ENCODE measurements at regions not wholly inside any gene's neighbourhood (a gene's known extent, or its start where the extent isn't known, plus 50 kb on each side); places are given as distances from the start of the nearest gene placed in this dataset.

DNA sequence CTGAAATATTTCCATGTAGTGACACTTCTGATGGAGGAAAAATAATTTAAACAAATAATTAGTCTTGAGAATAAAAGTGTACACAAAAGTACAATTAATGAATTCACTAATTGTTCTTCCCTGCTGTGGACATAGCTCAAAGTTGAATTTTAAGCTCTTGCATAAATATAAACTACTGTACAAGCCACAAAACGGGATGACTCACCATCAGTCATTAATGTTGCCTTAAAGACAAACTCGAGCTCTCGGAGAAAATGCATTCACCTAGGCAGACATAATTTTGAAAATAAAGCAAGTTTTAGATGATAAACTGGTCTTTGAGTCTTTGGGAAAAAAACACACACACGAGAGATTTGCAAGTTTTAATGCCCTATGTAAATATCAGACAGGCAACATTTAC lies 436.4 kb downstream of the ZNF521 start:
- no peak overlapping the region for H3K4me3 Mint-ChIP-seq (ENCODE audit: unreplicated experiment)
- H3K9me3 Mint-ChIP-seq (ENCODE audit: low read depth) = no peaks in the 10 kb centered on the region
- no peak for DNase-seq (ENCODE audit: low spot score)
- TF ChIP-seq, protein P1, sequence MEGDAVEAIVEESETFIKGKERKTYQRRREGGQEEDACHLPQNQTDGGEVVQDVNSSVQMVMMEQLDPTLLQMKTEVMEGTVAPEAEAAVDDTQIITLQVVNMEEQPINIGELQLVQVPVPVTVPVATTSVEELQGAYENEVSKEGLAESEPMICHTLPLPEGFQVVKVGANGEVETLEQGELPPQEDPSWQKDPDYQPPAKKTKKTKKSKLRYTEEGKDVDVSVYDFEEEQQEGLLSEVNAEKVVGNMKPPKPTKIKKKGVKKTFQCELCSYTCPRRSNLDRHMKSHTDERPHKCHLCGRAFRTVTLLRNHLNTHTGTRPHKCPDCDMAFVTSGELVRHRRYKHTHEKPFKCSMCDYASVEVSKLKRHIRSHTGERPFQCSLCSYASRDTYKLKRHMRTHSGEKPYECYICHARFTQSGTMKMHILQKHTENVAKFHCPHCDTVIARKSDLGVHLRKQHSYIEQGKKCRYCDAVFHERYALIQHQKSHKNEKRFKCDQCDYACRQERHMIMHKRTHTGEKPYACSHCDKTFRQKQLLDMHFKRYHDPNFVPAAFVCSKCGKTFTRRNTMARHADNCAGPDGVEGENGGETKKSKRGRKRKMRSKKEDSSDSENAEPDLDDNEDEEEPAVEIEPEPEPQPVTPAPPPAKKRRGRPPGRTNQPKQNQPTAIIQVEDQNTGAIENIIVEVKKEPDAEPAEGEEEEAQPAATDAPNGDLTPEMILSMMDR (IDR thresholded peaks at IDR 0.05) = no peak
- H3K27me3 Mint-ChIP-seq (ENCODE audit: low read depth) = peaks cover 3% of the 10 kb centered on the region
- peaks cover 7% of the 10 kb centered on the region for H3K4me1 Mint-ChIP-seq (ENCODE audit: low read depth)
- no peaks in the 10 kb centered on the region for H3K36me3 Mint-ChIP-seq (ENCODE audit: low read depth)
- H3K27ac Mint-ChIP-seq (ENCODE audit: unreplicated experiment) = no peak overlapping the region

DNA sequence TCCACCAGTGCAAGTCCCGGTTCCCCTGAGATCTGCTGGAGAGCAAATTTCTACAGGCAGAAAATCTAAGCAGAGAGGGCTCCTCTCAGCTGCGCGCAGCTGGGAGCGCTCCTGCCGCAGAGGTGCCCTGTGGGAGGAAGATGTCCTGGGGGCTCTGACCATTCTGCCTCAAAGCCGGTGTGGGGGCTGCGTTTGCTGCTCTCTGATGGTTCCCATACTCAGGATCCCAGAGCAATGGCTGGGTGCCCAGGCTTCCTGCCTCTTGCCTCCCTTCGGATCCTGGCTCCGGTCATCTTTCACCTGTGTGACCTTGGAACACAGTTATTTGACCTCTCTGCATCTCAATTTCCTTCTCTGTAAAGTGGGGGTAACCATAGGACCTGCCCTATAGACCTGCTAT lies 434.2 kb downstream of the ZNF521 start:
- TF ChIP-seq, protein P1 (IDR thresholded peaks at IDR 0.05) = no peak
- no peak overlapping the region for H3K27ac Mint-ChIP-seq (ENCODE audit: unreplicated experiment)

DNA sequence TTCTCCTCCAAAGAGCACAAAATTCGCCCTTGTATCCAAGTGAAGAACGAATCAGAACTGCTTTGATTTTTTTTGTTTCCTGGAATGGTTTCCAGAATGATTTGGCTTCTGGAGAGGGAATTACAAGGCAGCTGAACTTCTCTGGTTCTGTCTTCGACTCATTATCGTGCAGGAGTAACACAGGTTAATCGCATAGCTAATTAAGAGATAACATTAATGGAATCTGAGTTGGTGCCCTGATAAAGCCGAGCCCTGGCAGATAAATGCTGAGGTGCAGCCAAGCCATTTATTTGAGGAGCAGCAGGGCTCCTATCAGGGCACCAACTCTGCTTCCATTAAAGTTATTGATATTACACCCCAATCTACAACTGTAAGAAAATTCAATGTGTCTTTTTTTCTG lies 433.7 kb downstream of the ZNF521 start:
- Mint-ChIP-seq H3K27ac (ENCODE audit: unreplicated experiment) (no peak overlapping the region), H3K4me1 (ENCODE audit: low read depth) (peaks cover 7% of the 10 kb centered on the region), H3K27me3 (ENCODE audit: low read depth) (peaks cover 3% of the 10 kb centered on the region), H3K4me3 (ENCODE audit: unreplicated experiment) (no peak overlapping the region), H3K9me3 (ENCODE audit: low read depth) (no peaks in the 10 kb centered on the region), H3K36me3 (ENCODE audit: low read depth) (no peaks in the 10 kb centered on the region)
- DNase-seq (ENCODE audit: low spot score) = no peak
- TF ChIP-seq, protein P1 (IDR thresholded peaks at IDR 0.05) = no peak

More for the DNA sequence above, 434.2 kb downstream of the ZNF521 start:
- Mint-ChIP-seq H3K4me1 (ENCODE audit: low read depth) (peaks cover 7% of the 10 kb centered on the region), H3K27me3 (ENCODE audit: low read depth) (peaks cover 3% of the 10 kb centered on the region), H3K9me3 (ENCODE audit: low read depth) (no peaks in the 10 kb centered on the region), H3K36me3 (ENCODE audit: low read depth) (no peaks in the 10 kb centered on the region), H3K4me3 (ENCODE audit: unreplicated experiment) (no peak overlapping the region)
- DNase-seq (ENCODE audit: low spot score) = no peak

DNA sequence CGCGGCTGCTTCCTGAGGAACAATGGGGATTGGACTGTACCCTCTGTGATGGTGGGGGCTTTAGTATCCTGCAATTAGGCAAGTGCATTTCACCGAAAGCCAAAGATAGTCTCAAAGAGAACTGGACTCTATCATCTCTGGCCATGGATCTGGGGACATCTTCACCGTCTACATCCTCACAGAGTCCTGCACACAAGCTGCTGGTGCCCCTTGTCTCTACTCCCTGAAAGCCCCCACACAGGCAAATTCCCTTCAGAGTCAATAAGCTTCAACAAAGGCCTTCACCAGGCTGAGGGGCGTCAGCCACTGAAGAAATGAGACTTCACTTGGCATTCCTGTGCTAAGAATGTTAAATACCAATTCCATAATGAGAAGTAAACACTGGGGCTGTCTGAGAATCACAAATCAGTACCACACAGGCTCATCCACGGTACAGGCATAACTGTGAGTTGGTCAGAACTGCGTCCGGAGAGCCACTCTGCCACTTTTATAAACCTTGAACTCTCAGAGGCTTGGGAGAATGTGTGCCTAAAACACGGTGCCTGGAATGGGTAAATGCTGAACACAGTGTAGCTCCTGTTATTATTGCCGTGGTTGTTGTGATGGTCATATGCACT lies 432.7 kb downstream of the ZNF521 start:
- Mint-ChIP-seq H3K27ac (ENCODE audit: unreplicated experiment) (no peak overlapping the region), H3K27me3 (ENCODE audit: low read depth) (peaks cover 3% of the 10 kb centered on the region), H3K4me1 (ENCODE audit: low read depth) (peaks cover under 1% of the 10 kb centered on the region), H3K4me3 (ENCODE audit: unreplicated experiment) (no peak overlapping the region), H3K9me3 (ENCODE audit: low read depth) (no peaks in the 10 kb centered on the region), H3K36me3 (ENCODE audit: low read depth) (peaks cover 2% of the 10 kb centered on the region)
- TF ChIP-seq, protein P1 (IDR thresholded peaks at IDR 0.05) = no peak
- no peak for DNase-seq (ENCODE audit: low spot score)

DNA sequence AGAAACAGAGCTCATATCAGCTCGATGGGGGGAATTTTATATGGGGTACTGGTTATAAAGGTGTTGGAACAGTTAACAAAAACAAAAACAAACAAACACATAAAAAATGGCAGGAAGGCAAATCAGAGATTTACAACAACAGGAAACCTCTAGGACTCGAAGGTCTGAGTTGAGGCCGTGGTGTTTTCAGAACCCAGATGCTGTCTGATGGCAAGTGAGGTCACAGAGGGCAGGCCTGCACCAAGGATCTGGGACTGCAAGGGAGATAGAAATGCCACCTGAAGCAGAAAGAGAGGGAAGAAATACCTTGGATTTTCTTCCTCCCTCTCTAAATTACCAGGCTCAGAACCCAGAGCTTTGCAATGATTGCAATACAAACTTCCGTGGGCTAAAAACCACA lies 429.5 kb downstream of the ZNF521 start:
- DNase-seq (ENCODE audit: low spot score) = no peak
- Mint-ChIP-seq H3K4me3 (ENCODE audit: unreplicated experiment) (no peak overlapping the region), H3K9me3 (ENCODE audit: low read depth) (no peaks in the 10 kb centered on the region), H3K27ac (ENCODE audit: unreplicated experiment) (no peak overlapping the region), H3K4me1 (ENCODE audit: low read depth) (no peaks in the 10 kb centered on the region), H3K27me3 (ENCODE audit: low read depth) (peaks cover 3% of the 10 kb centered on the region), H3K36me3 (ENCODE audit: low read depth) (peaks cover 2% of the 10 kb centered on the region)
- TF ChIP-seq, protein P1 (IDR thresholded peaks at IDR 0.05) = no peak

Measured in chondrocyte (in vitro differentiated cells).